H9 (cell line): ENCODE measurements at regions not wholly inside any gene's neighbourhood (a gene's known extent, or its start where the extent isn't known, plus 50 kb on each side); places are given as distances from the start of the nearest gene placed in this dataset.

Experiments used
- DNase-seq: peaks from one replicate; pipeline ENCODE4 v3.0.0-alpha.2; 2017
- H2AFZ ChIP-seq: one replicate; pipeline ENCODE4 v1.6.1; 2013; ENCODE audit warnings: mild to moderate bottlenecking, low read length, control low read depth, moderate library complexity
- H2AK5ac ChIP-seq: 2 replicates; pipeline ENCODE4 v1.6.1; 2013; ENCODE audit warnings: low read length, control low read depth, mixed read lengths; ENCODE audit not compliant: insufficient read length
- H2BK120ac ChIP-seq: one replicate; pipeline ENCODE4 v1.6.1; 2013; ENCODE audit warnings: low read depth, mild to moderate bottlenecking, low read length, control low read depth, inconsistent platforms; ENCODE audit not compliant: poor library complexity, severe bottlenecking
- H2BK12ac ChIP-seq: 2 replicates; pipeline ENCODE4 v1.6.1; 2013; ENCODE audit warnings: low read length, control low read depth, mixed read lengths, low read depth; ENCODE audit not compliant: insufficient read length
- H2BK15ac ChIP-seq: 2 replicates; pipeline ENCODE4 v1.6.1; 2013; ENCODE audit warnings: low read depth, low read length, control low read depth
- H2BK20ac ChIP-seq: one replicate; pipeline ENCODE4 v1.6.1; 2013; ENCODE audit warnings: low read depth, mild to moderate bottlenecking, low read length, control low read depth, inconsistent platforms; ENCODE audit not compliant: poor library complexity, severe bottlenecking
- H2BK5ac ChIP-seq: 2 replicates; pipeline ENCODE4 v1.6.1; 2013; ENCODE audit warnings: low read length, control low read depth, mixed read lengths; ENCODE audit not compliant: insufficient read length
- H3K14ac ChIP-seq: 2 replicates; pipeline ENCODE4 v1.6.1; 2013; ENCODE audit warnings: low read length, control low read depth; ENCODE audit not compliant: insufficient read depth
- H3K18ac ChIP-seq: 2 replicates; pipeline ENCODE4 v1.6.1; 2013; ENCODE audit warnings: low read depth, mild to moderate bottlenecking, mixed read lengths, low read length, control low read depth; ENCODE audit not compliant: insufficient read length
- H3K23ac ChIP-seq: 2 replicates; pipeline ENCODE4 v1.6.1; 2013; ENCODE audit warnings: low read length, control low read depth, mixed read lengths, low read depth; ENCODE audit not compliant: insufficient read length
- H3K23me2 ChIP-seq: 2 replicates; pipeline ENCODE4 v1.6.1; 2013; ENCODE audit warnings: low read depth, mild to moderate bottlenecking, mixed read lengths, low read length, control low read depth; ENCODE audit not compliant: insufficient read length, poor library complexity, severe bottlenecking
- H3K27ac ChIP-seq: 2 replicates; pipeline ENCODE4 v1.5.1; 2013; ENCODE audit warnings: low read length, control low read depth, mixed read lengths, low read depth; ENCODE audit not compliant: insufficient read length
- H3K27me3 ChIP-seq: 2 replicates; pipeline ENCODE4 v1.6.1; 2013; ENCODE audit warnings: low read length, control low read depth, inconsistent platforms; ENCODE audit not compliant: insufficient read depth
- H3K4ac ChIP-seq: 2 replicates; pipeline ENCODE4 v1.6.1; 2013; ENCODE audit warnings: low read depth, mild to moderate bottlenecking, control low read depth, inconsistent platforms, low read length, moderate library complexity
- H3K4me1 ChIP-seq: 2 replicates; pipeline ENCODE4 v1.6.1; 2013; ENCODE audit warnings: low read length, control low read depth, inconsistent platforms; ENCODE audit not compliant: insufficient read depth
- H3K4me2 ChIP-seq: 2 replicates; pipeline ENCODE4 v1.6.1; 2013; ENCODE audit warnings: low read length, control low read depth, mixed read lengths; ENCODE audit not compliant: insufficient read length, insufficient read depth
- H3K56ac ChIP-seq: 2 replicates; pipeline ENCODE4 v1.6.1; 2013; ENCODE audit warnings: low read depth, mild to moderate bottlenecking, mixed read lengths, low read length, control low read depth; ENCODE audit not compliant: insufficient read length
- H3K79me1 ChIP-seq: 2 replicates; pipeline ENCODE4 v1.6.1; 2013; ENCODE audit warnings: low read depth, mild to moderate bottlenecking, moderate library complexity, low read length, control low read depth, inconsistent platforms; ENCODE audit not compliant: insufficient read depth, poor library complexity, severe bottlenecking
- H3K79me2 ChIP-seq: 2 replicates; pipeline ENCODE4 v1.6.1; 2013; ENCODE audit warnings: low read length, control low read depth, inconsistent platforms; ENCODE audit not compliant: insufficient read depth
- H3K9ac ChIP-seq: 2 replicates; pipeline ENCODE4 v1.6.1; 2013; ENCODE audit warnings: low read length, control low read depth, mixed read lengths; ENCODE audit not compliant: insufficient read length; ENCODE audit errors: extremely low read depth
- H3K9me3 ChIP-seq: one replicate; pipeline ENCODE4 v1.6.1; 2013; ENCODE audit warnings: low read depth, low read length, inconsistent platforms; ENCODE audit not compliant: control insufficient read depth
- H3T11ph ChIP-seq: one replicate; pipeline ENCODE4 v1.6.1; 2013; ENCODE audit warnings: mild to moderate bottlenecking, low read length, control low read depth, inconsistent platforms
- H4K20me1 ChIP-seq: one replicate; pipeline ENCODE4 v1.6.1; 2013; ENCODE audit not compliant: control insufficient read depth, insufficient read length, insufficient read depth
- H4K5ac ChIP-seq: 2 replicates; pipeline ENCODE4 v1.6.1; 2013; ENCODE audit warnings: low read depth, mild to moderate bottlenecking, mixed read lengths, low read length, control low read depth; ENCODE audit not compliant: insufficient read length
- H4K8ac ChIP-seq: replicated peaks from 2 replicates; pipeline ENCODE4 v1.6.1; 2013; ENCODE audit warnings: low read length, control low read depth, mixed read lengths, low read depth; ENCODE audit not compliant: insufficient read length
- H4K91ac ChIP-seq: 2 replicates; pipeline ENCODE4 v1.6.1; 2013; ENCODE audit warnings: low read depth, mild to moderate bottlenecking, moderate library complexity, mixed read lengths, low read length, control low read depth; ENCODE audit not compliant: insufficient read length
- H3K27ac Mint-ChIP-seq, 3 experiments: 2 replicates in 2 of 3; 3 replicates in 1 of 3; pipeline ENCODE4 v1.8.0; 2020 to 2021; ENCODE audit warnings: mixed read lengths in 3 of 3, mild to moderate bottlenecking in 1 of 3, moderate library complexity in 1 of 3
- H3K27me3 Mint-ChIP-seq: 2 replicates; pipeline ENCODE4 v1.8.0; 2021; ENCODE audit warnings: low read depth, mild to moderate bottlenecking, moderate library complexity, mixed read lengths
- H3K36me3 Mint-ChIP-seq, 3 experiments: 2 replicates in 2 of 3; 3 replicates in 1 of 3; pipeline ENCODE4 v1.8.0; 2020 to 2021; ENCODE audit warnings: low read depth in 3 of 3, mixed read lengths in 3 of 3; ENCODE audit not compliant: insufficient read depth in 1 of 3
- H3K4me1 Mint-ChIP-seq, 2 experiments: 2 replicates each; pipeline ENCODE4 v1.8.0; 2020; ENCODE audit warnings: mixed read lengths in 2 of 2
- H3K4me3 Mint-ChIP-seq, 2 experiments: 2 replicates in 1 of 2; 3 replicates in 1 of 2; pipeline ENCODE4 v1.8.0; 2020 to 2021; ENCODE audit warnings: mild to moderate bottlenecking in 2 of 2, mixed read lengths in 2 of 2, moderate library complexity in 1 of 2
- H3K9me3 Mint-ChIP-seq, 2 experiments: 2 replicates in 1 of 2; 3 replicates in 1 of 2; pipeline ENCODE4 v1.8.0; 2020; ENCODE audit warnings: mild to moderate bottlenecking in 2 of 2, mixed read lengths in 2 of 2, moderate library complexity in 1 of 2
- CTCF ChIP-seq: fragments of 200-600 bp; sonication (generic); conservative IDR thresholded peaks from 3 replicates; pipeline ENCODE4 v1.8.0; 2021; ENCODE audit warnings: antibody characterized with exemption, mild to moderate bottlenecking
- WGBS: extraction: QIAGEN DNeasy Blood & Tissue Kit; methylation state at CpG from one replicate; pipeline ENCODE4 v1.1.7; 2013; ENCODE audit warnings: missing lambda C conversion rate, low lambda C conversion rate, mixed read lengths; ENCODE audit not compliant: insufficient read length; ENCODE audit errors: extremely low coverage; 5-methylcytosine and 5-hydroxymethylcytosine counted together

- H2BK120ac ChIP-seq = no peak overlapping the region
- no peak overlapping the region for H3K18ac ChIP-seq
- no peak overlapping the region for H3K27ac Mint-ChIP-seq
- TF ChIP-seq CTCF = no peak
- H4K20me1 ChIP-seq = no peaks in the 10 kb centered on the region
- H2BK12ac ChIP-seq = no peak overlapping the region
- no peak overlapping the region for H2AFZ ChIP-seq
- H3K23me2 ChIP-seq = no peaks in the 10 kb centered on the region
- H3K9ac ChIP-seq = no peak overlapping the region
- no peaks in the 10 kb centered on the region for H3K27me3 Mint-ChIP-seq
- no peak overlapping the region for H2AK5ac ChIP-seq
- no peak overlapping the region for H3K23ac ChIP-seq
- H4K91ac ChIP-seq = no peak overlapping the region
- H3K56ac ChIP-seq = no peak overlapping the region
- no peak for DNase-seq
- H3K79me2 ChIP-seq = no peaks in the 10 kb centered on the region
- no peaks in the 10 kb centered on the region for H3K36me3 Mint-ChIP-seq
- no peak overlapping the region for H3T11ph ChIP-seq
- H3K14ac ChIP-seq = no peak overlapping the region
- no peak overlapping the region for H3K4me3 Mint-ChIP-seq
- H4K5ac ChIP-seq = no peak overlapping the region
- no peaks in the 10 kb centered on the region for H3K4me1 Mint-ChIP-seq
- H3K9me3 Mint-ChIP-seq = no peaks in the 10 kb centered on the region
- H3K9me3 ChIP-seq = no peaks in the 10 kb centered on the region
- no peak overlapping the region for H3K4ac ChIP-seq
- no peaks in the 10 kb centered on the region for H3K79me1 ChIP-seq
- H3K27me3 ChIP-seq = no peaks in the 10 kb centered on the region
- WGBS = no CpG with 5 or more reads among the region's 1 CpG
- no peak overlapping the region for H2BK20ac ChIP-seq
- no peak overlapping the region for H3K27ac ChIP-seq
- no peak overlapping the region for H4K8ac ChIP-seq
- no peaks in the 10 kb centered on the region for H3K4me1 ChIP-seq
- no peak overlapping the region for H2BK5ac ChIP-seq
- H3K4me2 ChIP-seq = no peak overlapping the region
- H2BK15ac ChIP-seq = no peak overlapping the region
Measured at GRCh38 chr14:87063181-87063580, 929.8 kb downstream of the GALC start.
